GM19043 (cell line): ENCODE measurements at regions not wholly inside any gene's neighbourhood (a gene's known extent, or its start where the extent isn't known, plus 50 kb on each side); places are given as distances from the start of the nearest gene placed in this dataset.
"Not testable (repeated sequence)": the region's sequence is repeated elsewhere in the genome, so short reads cannot be mapped to it uniquely, and the experiment has no call there.

Experiments
- ATAC-seq: cut with Tn5 transposase; IDR thresholded peaks from one replicate; pipeline ENCODE4 v1.9.1; 2021; ENCODE audit warnings: low read depth; ENCODE audit not compliant: unreplicated experiment

GRCh38 chr12:73001806-73002205 lies 729.6 kb downstream of the TRHDE start:
- ATAC-seq = not testable (repeated sequence)

GRCh38 chr12:73002504-73002903 lies 730.3 kb downstream of the TRHDE start:
- ATAC-seq = not testable (repeated sequence)

- not testable (repeated sequence) for ATAC-seq
These were observed 737.1 kb downstream of the TRHDE start for GRCh38 chr12:73009138-73009834.

- no peak for ATAC-seq
These were observed 745.8 kb downstream of the TRHDE start for GRCh38 chr12:73017981-73018380.

- ATAC-seq = no peak
These were observed 781.7 kb downstream of the TRHDE start for GRCh38 chr12:73053893-73054292.

DNA sequence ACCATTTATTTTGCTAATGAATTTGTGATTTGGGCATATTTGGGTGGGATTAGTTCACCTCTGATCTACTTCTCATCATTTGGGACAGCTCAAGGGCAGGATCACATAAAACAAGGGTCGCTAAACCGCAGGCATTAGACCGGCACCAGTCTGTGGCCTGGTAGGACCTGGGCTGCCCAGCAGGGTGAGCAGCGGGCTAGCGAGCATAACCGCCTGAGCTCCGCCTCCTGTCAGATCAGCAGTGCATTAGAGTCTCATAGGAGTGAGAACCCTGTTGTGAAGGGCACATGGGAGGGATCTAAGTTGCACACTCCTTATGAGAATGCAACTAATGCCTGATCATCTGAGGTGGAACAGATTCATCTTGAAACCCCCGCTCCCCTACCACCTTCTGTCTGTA lies 785.3 kb downstream of the TRHDE start:
- ATAC-seq = no peak

DNA sequence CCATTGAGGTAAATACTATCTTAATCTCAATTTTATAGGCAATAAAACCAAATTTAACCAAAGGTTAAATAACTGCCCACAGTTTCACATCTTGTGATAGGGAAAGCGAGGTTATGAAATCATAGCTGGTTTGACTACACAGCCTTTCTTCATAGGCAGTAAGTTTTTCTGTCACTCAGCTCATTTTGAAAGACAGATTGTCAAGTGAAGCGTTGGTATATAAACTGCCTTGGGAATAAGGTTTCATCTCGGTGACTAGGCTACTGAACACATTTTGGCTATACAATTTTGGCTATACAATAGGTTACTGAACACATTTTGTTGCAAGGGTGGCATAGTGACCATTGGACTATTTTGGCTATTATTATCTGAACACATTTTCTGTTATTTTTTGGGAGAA lies 793.7 kb downstream of the TRHDE start:
- ATAC-seq = no peak

- no peak for ATAC-seq
These were observed 795.4 kb downstream of the TRHDE start for GRCh38 chr12:73067616-73068015.

- ATAC-seq = no peak
These were observed 800.0 kb downstream of the TRHDE start for GRCh38 chr12:73072214-73072613.

GRCh38 chr12:73076760-73077159 lies 804.6 kb downstream of the TRHDE start:
- ATAC-seq = no peak

DNA sequence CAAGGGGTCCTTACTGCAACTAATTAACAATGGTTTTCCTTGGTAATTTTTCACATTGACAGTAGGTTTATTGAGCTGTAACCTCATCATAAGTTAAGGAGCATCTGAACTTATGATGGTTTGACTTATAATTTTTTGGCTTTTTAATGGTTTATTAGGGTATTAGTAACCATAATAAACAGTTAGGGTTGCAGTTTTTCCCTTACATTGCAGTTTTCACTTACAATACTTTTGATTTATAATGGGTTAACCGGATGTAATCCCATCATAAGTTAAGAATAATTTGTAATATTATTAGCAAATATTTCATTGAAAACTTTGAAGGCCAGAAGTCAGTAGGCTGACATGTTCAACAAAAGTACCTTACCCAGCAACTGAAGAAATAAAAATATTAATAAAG lies 811.6 kb downstream of the TRHDE start:
- ATAC-seq = no peak

- ATAC-seq = no peak
These were observed 834.1 kb downstream of the TRHDE start for GRCh38 chr12:73106296-73106695.

- no peak for ATAC-seq
These were observed 834.7 kb downstream of the TRHDE start for GRCh38 chr12:73106896-73107295.

DNA sequence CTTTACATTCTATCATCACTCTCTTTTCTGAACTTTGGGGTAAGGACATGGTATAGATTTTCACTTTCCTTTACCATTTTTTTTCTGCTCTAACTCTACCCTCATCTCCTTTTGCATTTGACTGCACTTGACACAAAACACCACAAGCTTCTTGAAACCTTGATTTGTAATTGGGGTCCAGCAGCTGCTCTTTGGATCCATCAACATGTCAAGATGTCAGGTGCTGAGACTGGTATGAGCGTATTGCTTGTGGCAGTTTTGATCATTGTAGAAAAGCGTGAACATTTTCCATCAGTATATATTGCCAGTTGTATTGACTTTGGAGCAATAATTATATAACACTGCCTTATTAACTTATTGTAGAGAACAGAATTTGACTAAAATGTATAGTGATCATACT lies 838.6 kb downstream of the TRHDE start:
- ATAC-seq = no peak

DNA sequence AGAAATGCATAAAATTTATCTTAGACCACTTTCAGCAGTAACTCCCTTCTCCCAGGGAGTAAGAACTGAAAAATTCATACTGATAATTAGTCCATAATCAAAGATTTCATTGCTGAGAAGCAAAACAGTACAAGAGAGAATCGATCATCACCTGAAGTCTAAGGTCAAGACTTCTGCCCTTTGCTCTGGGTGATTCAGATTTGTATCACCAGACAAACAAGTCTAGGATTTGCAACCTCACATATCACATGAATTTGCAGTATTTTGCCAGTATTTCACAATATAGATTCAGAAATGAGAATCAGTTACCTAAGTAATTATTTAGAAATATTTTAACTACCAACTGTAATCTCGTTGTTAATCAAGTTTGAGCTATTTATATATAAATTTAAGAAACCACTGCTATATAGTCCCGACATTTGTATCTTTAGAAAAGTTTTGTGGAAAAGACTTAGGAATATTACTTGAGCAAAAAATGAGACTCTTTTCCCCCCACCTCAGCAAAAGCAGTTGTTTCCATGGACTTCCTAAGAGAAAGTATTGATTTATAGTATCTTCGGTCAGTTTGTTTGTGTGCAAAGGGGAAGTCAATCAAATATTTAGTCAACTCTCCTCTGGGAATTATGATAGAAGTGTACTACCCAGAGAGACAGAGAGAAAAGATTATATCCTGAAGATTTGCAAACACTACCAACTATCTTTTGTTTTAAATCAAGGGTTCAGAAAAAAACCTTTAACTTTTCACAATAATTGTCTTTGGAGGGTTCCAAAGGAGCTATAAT lies 840.1 kb downstream of the TRHDE start:
- ATAC-seq = no peak

DNA sequence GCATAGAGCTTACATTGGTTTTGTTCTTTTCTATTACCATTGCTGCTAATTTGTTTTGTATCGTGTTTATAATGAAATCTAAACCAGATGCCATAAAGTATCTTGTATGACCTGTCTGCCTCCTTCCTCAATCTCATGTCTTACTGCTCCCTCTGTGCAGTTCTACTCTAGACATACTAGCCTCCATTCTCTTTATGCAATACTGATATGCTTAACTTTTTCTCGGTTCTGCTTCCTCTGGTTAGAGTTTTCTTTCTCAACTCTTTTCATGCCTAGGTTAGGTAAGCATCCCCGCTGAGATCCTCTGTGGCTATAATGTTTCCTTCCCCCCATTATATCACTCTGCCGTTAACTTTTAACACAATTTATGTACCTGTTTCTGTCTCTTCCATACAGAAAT lies 852.3 kb downstream of the TRHDE start:
- no peak for ATAC-seq

- no peak for ATAC-seq
These were observed 853.0 kb downstream of the TRHDE start for GRCh38 chr12:73125148-73125547.

GRCh38 chr12:73136386-73136785 lies 864.2 kb downstream of the TRHDE start:
- ATAC-seq = no peak

DNA sequence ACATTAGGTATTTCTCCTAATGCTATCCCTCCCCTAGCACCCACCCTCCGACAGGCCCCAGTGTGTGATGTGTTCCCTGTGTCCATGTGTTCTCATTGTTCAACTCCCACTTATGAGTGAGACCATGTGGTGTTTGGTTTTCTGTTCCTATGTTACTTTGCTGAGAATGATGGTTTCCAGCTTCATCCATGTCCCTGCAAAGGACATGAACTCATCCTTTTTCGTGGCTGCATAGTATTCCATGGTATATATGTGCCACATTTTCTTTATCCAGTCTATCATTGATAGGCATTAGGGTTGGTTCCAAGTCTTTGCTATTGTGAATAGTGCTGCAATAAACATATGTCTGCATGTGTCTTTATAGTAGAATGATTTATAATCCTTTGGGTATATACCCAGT lies 867.5 kb downstream of the TRHDE start:
- ATAC-seq = not testable (repeated sequence)

DNA sequence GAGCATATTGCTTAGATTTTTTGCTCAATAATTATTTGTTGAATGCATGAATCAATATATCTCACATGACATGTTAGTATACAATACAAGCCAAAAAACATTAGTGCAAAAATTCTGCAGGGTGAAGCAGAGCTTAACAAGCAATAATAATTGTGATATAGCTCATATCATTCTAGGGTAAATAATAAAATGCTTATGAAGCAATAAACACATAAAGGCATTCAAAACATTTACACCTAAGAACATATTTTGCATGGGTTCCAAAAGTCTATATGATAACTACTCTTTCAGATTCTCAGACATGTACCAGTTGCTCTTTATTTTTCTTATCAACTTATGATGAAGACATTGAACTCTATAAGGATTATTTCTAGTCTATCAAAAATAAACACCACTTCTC lies 886.2 kb downstream of the TRHDE start:
- no peak for ATAC-seq

GRCh38 chr12:73159954-73160353 lies 887.8 kb downstream of the TRHDE start:
- no peak for ATAC-seq

- ATAC-seq = no peak
These were observed 889.8 kb downstream of the TRHDE start for GRCh38 chr12:73161970-73162369.
